Right lobe of liver (tissue), 4 donors: ENCODE measurements at regions not wholly inside any gene's neighbourhood (a gene's known extent, or its start where the extent isn't known, plus 50 kb on each side); places are given as distances from the start of the nearest gene placed in this dataset.

Experiments
- CTCF ChIP-seq, 4 donors: fragments of 200-600 bp in 3 of 4; fragments of 450-650 bp in 1 of 4; IDR thresholded peaks; one replicate each; pipeline versions ENCODE4 v1.5.1 to v1.8.0; 2016 to 2022; ENCODE audit warnings: antibody characterized with exemption in 4 of 4, mild to moderate bottlenecking in 2 of 4
- POLR2A ChIP-seq: fragments of 450-650 bp; IDR thresholded peaks from one replicate; pipeline ENCODE4 v1.6.1; 2017; ENCODE audit warnings: antibody characterized with exemption, mild to moderate bottlenecking
- donor health status: DM: no; HTN: no; CAD: no.
- donor health status: DM: no; HTN: no; CAD: no.
- donor health status: DM: no; HTN: yes; CAD: no.

GRCh38 chr9:87336914-87337333, 160.7 kb upstream of the DAPK1 start:
- no peak for TF ChIP-seq POLR2A
- peak; percentile 52 to 91 (median 66) for TF ChIP-seq CTCF (IDR thresholded peaks at IDR 0.05)
